K562 (cell line): ENCODE measurements at regions not wholly inside any gene's neighbourhood (a gene's known extent, or its start where the extent isn't known, plus 50 kb on each side); places are given as distances from the start of the nearest gene placed in this dataset.

ENCODE experiments used
- CGGBP1 ChIP-seq: fragments of 250-450 bp; sonication (Bioruptor Pico); IDR thresholded peaks from 2 replicates; pipeline ENCODE4 v1.9.0; 2021; ENCODE audit warnings: mild to moderate bottlenecking
- CREB3L1 ChIP-seq: fragments of 450-650 bp; IDR thresholded peaks from 2 replicates; pipeline ENCODE4 v1.6.1; 2014; ENCODE audit warnings: low read depth, mild to moderate bottlenecking, moderate library complexity, borderline replicate concordance
- ELF2 ChIP-seq: fragments of 250-450 bp; sonication (Bioruptor Pico); IDR thresholded peaks from 2 replicates; pipeline ENCODE4 v1.5.0; 2021; ENCODE audit warnings: mild to moderate bottlenecking
- GATAD2B ChIP-seq: fragments of 450-650 bp; IDR thresholded peaks from 2 replicates; pipeline ENCODE4 v1.6.1; 2017; ENCODE audit warnings: mild to moderate bottlenecking, borderline replicate concordance
- KLF13 ChIP-seq: fragments of 450-650 bp; IDR thresholded peaks from 2 replicates; pipeline ENCODE4 v1.6.1; 2016; ENCODE audit warnings: missing genetic modification characterization, low read depth, mild to moderate bottlenecking, missing compliant biosample characterization, moderate library complexity, borderline replicate concordance
- RFX5 ChIP-seq: IDR thresholded peaks from 2 replicates; pipeline ENCODE4 v1.6.1; 2011; ENCODE audit warnings: low read depth, mild to moderate bottlenecking, improper control_type of control experiment, low read length
- RHOXF2B ChIP-seq: fragments of 250-450 bp; sonication (Bioruptor Pico); conservative IDR thresholded peaks from 2 replicates; pipeline ENCODE4 v1.5.1; 2021
- SAFB ChIP-seq: fragments of 200-400 bp; formaldehyde crosslinking; IDR thresholded peaks from 2 replicates; pipeline ENCODE4 v1.6.1; 2017; ENCODE audit warnings: low read depth, low read length, borderline replicate concordance
- ZNF277 ChIP-seq: fragments of 250-450 bp; sonication (Bioruptor Pico); IDR thresholded peaks from 2 replicates; pipeline ENCODE4 v1.8.0; 2022; ENCODE audit warnings: inconsistent platforms, mild to moderate bottlenecking, moderate library complexity, borderline replicate concordance
- ZNF766 ChIP-seq: fragments of 200-800 bp; sonication (Bioruptor generic); conservative IDR thresholded peaks from 2 replicates; pipeline ENCODE4 v1.6.1; 2016; ENCODE audit warnings: missing genetic modification characterization, missing compliant biosample characterization

GRCh38 chr2:217340899-217341298 lies 481.0 kb upstream of the TNP1 start (continued):
- TF ChIP-seq CREB3L1 (no peak), RHOXF2B (CRISPR knock-in tag) (no peak), GATAD2B (no peak), ZNF277 (CRISPR knock-in tag) (no peak), ELF2 (CRISPR knock-in tag) (no peak), SAFB (no peak), CGGBP1 (CRISPR knock-in tag) (no peak), KLF13 (tag) (no peak), ZNF766 (CRISPR knock-in tag) (no peak), RFX5 (no peak)
- TF ChIP-seq, all 486 proteins: peak for 0
